Thyroid gland (tissue), 4 donors: ENCODE measurements at regions not wholly inside any gene's neighbourhood (a gene's known extent, or its start where the extent isn't known, plus 50 kb on each side); places are given as distances from the start of the nearest gene placed in this dataset.

Experiments
- DNase-seq, 2 donors: peaks; one replicate each; pipeline ENCODE4 v3.0.0-alpha.2; 2019
- H3K27ac ChIP-seq, 3 donors: fragments of 200-600 bp; sonication (generic); 1 replicate in 2 of 3; 2 replicates in 1 of 3; pipeline ENCODE4 v1.5.1; 2016 to 2019; ENCODE audit warnings: mild to moderate bottlenecking in 1 of 3, moderate library complexity in 1 of 3
- H3K27me3 ChIP-seq: fragments of 200-600 bp; sonication (generic); one replicate; pipeline ENCODE4 v1.5.1; 2019
- H3K36me3 ChIP-seq, 2 donors: fragments of 200-600 bp; sonication (generic); one replicate each; pipeline ENCODE4 v1.5.1; 2016 to 2019
- H3K4me1 ChIP-seq, 2 donors: fragments of 200-600 bp; sonication (generic); one replicate each; pipeline ENCODE4 v1.5.1; 2017 to 2019
- H3K4me3 ChIP-seq, 3 donors: fragments of 200-600 bp; sonication (generic); replicated peaks in 1 of 3; 1 replicate in 2 of 3; 2 replicates in 1 of 3; pipeline ENCODE4 v1.5.1; 2016; ENCODE audit warnings: mild to moderate bottlenecking in 1 of 3
- H3K9me3 ChIP-seq: fragments of 200-600 bp; sonication (generic); one replicate; pipeline ENCODE4 v1.5.1; 2017
- CTCF ChIP-seq, 6 experiments: fragments of 200-600 bp in 3 of 6; fragments of 450-650 bp in 3 of 6; sonication (generic) in 3 of 6; IDR thresholded peaks; one replicate each; pipeline ENCODE4 v1.5.1; 2016 to 2019; ENCODE audit warnings: antibody characterized with exemption in 6 of 6, mild to moderate bottlenecking in 2 of 6, inconsistent platforms in 1 of 6, moderate library complexity in 1 of 6
- POLR2A ChIP-seq, 2 donors: fragments of 450-650 bp; IDR thresholded peaks; one replicate each; pipeline ENCODE4 v1.6.1; 2017; ENCODE audit warnings: antibody characterized with exemption in 2 of 2, mild to moderate bottlenecking in 2 of 2, moderate library complexity in 1 of 2
- WGBS, 2 donors: methylation state at CpG; one replicate each; pipeline ENCODE4 v1.1.5; 2017; 5-methylcytosine and 5-hydroxymethylcytosine counted together
- intact Hi-C: fragments of 100-400 bp; cut with DNase I; formaldehyde crosslinking; loops from one replicate; pipeline ENCODE4 v1.15.1; 2023

GRCh38 chr6:169906688-169907418, 155.4 kb downstream of the ERMARD start:
- peak in 1 of 2 donors; percentile 13 for DNase-seq
- Histone ChIP-seq H3K36me3 (no peaks in the 10 kb centered on the region), H3K4me1 (no peaks in the 10 kb centered on the region), H3K27ac (no peak overlapping the region), H3K27me3 (no peaks in the 10 kb centered on the region), H3K9me3 (no peaks in the 10 kb centered on the region), H3K4me3 (no peak overlapping the region)
- intact Hi-C loops: no loop called here
- no peak for TF ChIP-seq POLR2A (IDR thresholded peaks at IDR 0.05)
- no peak for TF ChIP-seq CTCF (IDR thresholded peaks at IDR 0.05)
- WGBS, 2 donors: 79 to 82% methylated on average over 8 to 12 of the region's 13 CpGs

DNA sequence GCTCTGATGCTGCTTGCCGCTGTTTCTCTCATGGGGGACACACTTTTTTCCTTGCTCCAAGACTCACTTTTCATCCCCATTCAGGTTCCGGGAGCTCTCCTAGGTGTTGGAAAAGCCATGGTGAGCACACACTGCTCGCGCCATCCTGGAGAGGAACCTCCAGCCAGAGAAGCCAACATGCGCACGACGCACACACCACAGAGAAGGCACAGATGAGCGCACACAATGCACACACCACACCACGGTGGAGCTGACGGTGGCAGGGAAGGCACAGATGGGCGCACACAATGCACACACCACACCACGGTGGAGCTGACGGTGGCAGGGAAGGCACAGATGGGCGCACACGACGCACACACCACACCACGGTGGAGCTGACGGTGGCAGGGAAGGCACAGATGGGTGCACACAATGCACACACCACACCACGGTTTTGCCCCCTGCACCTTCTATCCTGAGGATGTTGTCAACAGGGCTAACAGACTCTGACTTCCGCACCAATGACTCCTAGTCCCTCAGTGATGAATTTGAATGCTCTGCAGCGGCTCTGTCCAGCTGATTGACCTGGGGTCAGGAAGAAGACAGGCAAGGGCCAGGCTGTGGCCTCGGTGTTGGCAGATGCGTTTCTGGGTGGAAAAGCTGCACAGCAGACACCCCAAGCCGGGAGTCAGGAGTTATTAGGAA, 154.7 kb downstream of the ERMARD start:
- Histone ChIP-seq H3K9me3 (no peaks in the 10 kb centered on the region), H3K27ac (no peak overlapping the region), H3K36me3 (no peaks in the 10 kb centered on the region), H3K4me3 (no peak overlapping the region), H3K27me3 (no peaks in the 10 kb centered on the region), H3K4me1 (no peaks in the 10 kb centered on the region)
- no peak for DNase-seq
- intact Hi-C loops: no loop called here
- TF ChIP-seq CTCF (IDR thresholded peaks at IDR 0.05) (no peak), POLR2A (IDR thresholded peaks at IDR 0.05) (no peak)
- WGBS, 2 donors: 76 to 77% methylated on average over 15 to 24 of the region's 24 CpGs

DNA sequence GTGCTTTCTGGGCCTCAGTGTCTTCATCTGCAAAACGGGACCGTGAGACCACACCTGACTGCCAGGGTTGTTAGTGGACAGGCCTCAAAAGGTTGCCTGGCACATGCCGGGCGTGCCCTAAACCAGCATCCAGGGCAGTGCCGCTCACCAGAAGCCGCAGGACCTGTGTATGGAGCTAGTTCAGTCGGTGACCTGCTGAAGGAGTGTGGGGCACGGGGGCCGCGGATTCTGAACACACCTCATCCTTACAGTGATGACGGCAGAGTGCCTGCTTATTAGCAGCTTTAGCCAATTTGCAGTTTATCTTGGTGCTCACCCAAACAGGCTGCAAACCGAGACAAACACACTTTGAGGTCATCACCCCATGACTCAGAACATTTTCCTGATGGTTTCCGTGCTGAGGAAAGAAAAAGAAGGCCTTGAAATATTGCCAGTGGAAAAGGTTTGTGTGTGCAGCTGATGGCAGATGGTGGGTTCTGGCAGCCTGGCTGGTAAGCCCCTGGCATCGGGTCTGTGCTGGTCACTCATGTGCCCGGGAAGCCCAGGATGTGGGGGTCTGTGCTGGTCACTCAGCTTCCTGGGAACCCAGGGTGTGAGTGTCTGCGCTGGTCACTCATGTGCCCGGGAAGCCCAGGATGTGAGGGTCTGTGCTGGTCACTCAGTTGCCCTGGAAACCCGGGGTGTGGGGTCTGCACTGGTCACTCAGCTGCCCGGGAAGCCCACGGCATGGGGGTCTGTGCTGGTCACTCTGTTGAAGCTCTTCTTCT, 153.8 kb downstream of the ERMARD start:
- no peaks in the 10 kb centered on the region for H3K9me3 ChIP-seq
- no peaks in the 10 kb centered on the region for H3K27me3 ChIP-seq
- H3K36me3 ChIP-seq: no peaks in the 10 kb centered on the region
- intact Hi-C loops: no loop called here
- WGBS, 2 donors: 64 to 75% methylated on average over 16 to 17 of the region's 20 CpGs
- no peaks in the 10 kb centered on the region for H3K4me1 ChIP-seq
- H3K4me3 ChIP-seq: no peak overlapping the region
- no peak for TF ChIP-seq CTCF (IDR thresholded peaks at IDR 0.05)
- TF ChIP-seq POLR2A (IDR thresholded peaks at IDR 0.05): no peak
- H3K27ac ChIP-seq: no peak overlapping the region
- DNase-seq: no peak

GRCh38 chr6:169904051-169904922, 152.9 kb downstream of the ERMARD start:
- TF ChIP-seq POLR2A (IDR thresholded peaks at IDR 0.05) (no peak), CTCF (IDR thresholded peaks at IDR 0.05) (no peak)
- H3K36me3 ChIP-seq: no peaks in the 10 kb centered on the region
- WGBS, 2 donors: 88 to 90% methylated on average over 11 to 18 of the region's 18 CpGs
- no peaks in the 10 kb centered on the region for H3K4me1 ChIP-seq
- no peak for DNase-seq
- intact Hi-C loops: no loop called here
- no peaks in the 10 kb centered on the region for H3K27me3 ChIP-seq
- no peak overlapping the region for H3K4me3 ChIP-seq
- no peak overlapping the region for H3K27ac ChIP-seq
- H3K9me3 ChIP-seq: no peaks in the 10 kb centered on the region
